OCI-LY7 (cell line): ENCODE measurements at regions not wholly inside any gene's neighbourhood (a gene's known extent, or its start where the extent isn't known, plus 50 kb on each side); places are given as distances from the start of the nearest gene placed in this dataset.

Source experiments
- EZH2phosphoT487 ChIP-seq: fragments of 200-600 bp; sonication (generic); IDR thresholded peaks from 2 replicates; pipeline ENCODE4 v1.6.1; 2018; ENCODE audit warnings: low read depth, borderline replicate concordance, mild to moderate bottlenecking, mixed run types, antibody characterized with exemption, low read length, moderate library complexity, mixed read lengths
- TF ChIP-seq, protein P1 (sequence below): fragments of 200-600 bp; sonication (generic); conservative IDR thresholded peaks from 2 replicates; pipeline ENCODE4 v1.5.1; 2014; ENCODE audit warnings: mild to moderate bottlenecking, antibody characterized with exemption, low read length, moderate library complexity, mixed read lengths

DNA sequence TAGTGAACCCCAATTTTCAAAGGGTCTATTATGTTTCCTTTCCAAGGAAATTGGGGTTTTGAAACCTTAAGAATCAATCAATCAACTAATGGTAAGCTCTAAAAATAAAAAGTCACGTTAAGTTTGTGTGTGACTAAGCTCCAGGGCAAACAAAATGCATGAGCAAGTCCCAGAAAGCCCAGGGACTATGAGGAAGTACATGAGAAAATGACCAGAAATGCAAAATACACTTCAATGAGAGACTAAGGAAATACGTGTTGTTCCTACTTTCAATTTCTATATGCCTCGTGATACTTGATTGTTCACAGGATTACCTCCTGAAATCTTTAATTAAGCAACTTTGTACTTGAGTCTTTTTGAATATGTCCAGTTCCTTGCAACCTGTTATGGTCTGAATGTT lies 684.4 kb upstream of the SYT4 start:
- TF ChIP-seq, protein P1, sequence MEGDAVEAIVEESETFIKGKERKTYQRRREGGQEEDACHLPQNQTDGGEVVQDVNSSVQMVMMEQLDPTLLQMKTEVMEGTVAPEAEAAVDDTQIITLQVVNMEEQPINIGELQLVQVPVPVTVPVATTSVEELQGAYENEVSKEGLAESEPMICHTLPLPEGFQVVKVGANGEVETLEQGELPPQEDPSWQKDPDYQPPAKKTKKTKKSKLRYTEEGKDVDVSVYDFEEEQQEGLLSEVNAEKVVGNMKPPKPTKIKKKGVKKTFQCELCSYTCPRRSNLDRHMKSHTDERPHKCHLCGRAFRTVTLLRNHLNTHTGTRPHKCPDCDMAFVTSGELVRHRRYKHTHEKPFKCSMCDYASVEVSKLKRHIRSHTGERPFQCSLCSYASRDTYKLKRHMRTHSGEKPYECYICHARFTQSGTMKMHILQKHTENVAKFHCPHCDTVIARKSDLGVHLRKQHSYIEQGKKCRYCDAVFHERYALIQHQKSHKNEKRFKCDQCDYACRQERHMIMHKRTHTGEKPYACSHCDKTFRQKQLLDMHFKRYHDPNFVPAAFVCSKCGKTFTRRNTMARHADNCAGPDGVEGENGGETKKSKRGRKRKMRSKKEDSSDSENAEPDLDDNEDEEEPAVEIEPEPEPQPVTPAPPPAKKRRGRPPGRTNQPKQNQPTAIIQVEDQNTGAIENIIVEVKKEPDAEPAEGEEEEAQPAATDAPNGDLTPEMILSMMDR, result no peak
- TF ChIP-seq EZH2phosphoT487, result no peak
